Colonic mucosa (tissue), 4 donors: ENCODE measurements at regions not wholly inside any gene's neighbourhood (a gene's known extent, or its start where the extent isn't known, plus 50 kb on each side); places are given as distances from the start of the nearest gene placed in this dataset.
"Not testable (repeated sequence)": the region's sequence is repeated elsewhere in the genome, so short reads cannot be mapped to it uniquely, and the experiment has no call there.

Source experiments
- DNase-seq: peaks from one replicate; pipeline ENCODE4 v3.0.0-alpha.2; 2020
- H3K27ac ChIP-seq: fragments of 200-600 bp; one replicate; pipeline ENCODE4 v1.8.0; 2021
- H3K27me3 ChIP-seq: fragments of 200-600 bp; one replicate; pipeline ENCODE4 v1.8.0; 2021
- H3K36me3 ChIP-seq: fragments of 200-600 bp; one replicate; pipeline ENCODE4 v1.8.0; 2021
- H3K4me1 ChIP-seq: fragments of 200-600 bp; one replicate; pipeline ENCODE4 v1.8.0; 2021; ENCODE audit warnings: mild to moderate bottlenecking
- H3K4me3 ChIP-seq: fragments of 200-600 bp; one replicate; pipeline ENCODE4 v1.8.0; 2021
- H3K9ac ChIP-seq, 2 donors: one replicate each; pipeline ENCODE4 v1.7.0; 2013; ENCODE audit warnings: control low read depth in 2 of 2, low read depth in 2 of 2, low read length in 2 of 2
- H3K9me3 ChIP-seq: fragments of 200-600 bp; one replicate; pipeline ENCODE4 v1.8.0; 2021
- intact Hi-C: fragments of 100-400 bp; cut with DNase I; formaldehyde crosslinking; loops from one replicate; pipeline ENCODE4 v1.14.1; 2022
- TF ChIP-seq, protein P1 (sequence below): fragments of 200-600 bp; IDR thresholded peaks from one replicate; pipeline ENCODE4 v1.8.0; 2022; ENCODE audit warnings: antibody characterized with exemption, mild to moderate bottlenecking
- donor health status: healthy.
- donor health status: DM: no; HTN: no; CAD: no.
- donor health status: DM: no; HTN: no; CAD: no.

DNA sequence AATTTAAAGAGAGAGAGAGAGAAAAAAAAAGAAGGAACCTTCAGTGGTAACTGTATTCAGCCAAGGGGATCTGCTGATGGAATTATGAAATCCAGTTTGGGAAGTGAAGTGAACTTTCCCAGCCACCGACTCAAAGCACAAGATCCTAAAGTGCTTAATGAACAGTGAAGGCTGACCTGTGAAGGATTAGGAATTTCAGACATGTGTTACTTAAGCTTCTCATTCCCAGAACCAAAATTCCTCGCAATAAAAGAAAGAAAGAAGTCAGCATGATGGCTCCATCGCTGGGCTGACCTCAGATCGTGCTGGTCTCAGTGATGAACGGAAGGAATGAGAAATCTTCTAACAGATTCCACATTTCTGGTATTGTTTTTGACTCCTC, 135.2 kb downstream of the ARSF start:
- no peak for DNase-seq
- H3K9me3 ChIP-seq = no peaks in the 10 kb centered on the region
- no peak overlapping the region for H3K4me3 ChIP-seq
- H3K27ac ChIP-seq = no peak overlapping the region
- no peaks in the 10 kb centered on the region for H3K36me3 ChIP-seq
- TF ChIP-seq, protein P1, sequence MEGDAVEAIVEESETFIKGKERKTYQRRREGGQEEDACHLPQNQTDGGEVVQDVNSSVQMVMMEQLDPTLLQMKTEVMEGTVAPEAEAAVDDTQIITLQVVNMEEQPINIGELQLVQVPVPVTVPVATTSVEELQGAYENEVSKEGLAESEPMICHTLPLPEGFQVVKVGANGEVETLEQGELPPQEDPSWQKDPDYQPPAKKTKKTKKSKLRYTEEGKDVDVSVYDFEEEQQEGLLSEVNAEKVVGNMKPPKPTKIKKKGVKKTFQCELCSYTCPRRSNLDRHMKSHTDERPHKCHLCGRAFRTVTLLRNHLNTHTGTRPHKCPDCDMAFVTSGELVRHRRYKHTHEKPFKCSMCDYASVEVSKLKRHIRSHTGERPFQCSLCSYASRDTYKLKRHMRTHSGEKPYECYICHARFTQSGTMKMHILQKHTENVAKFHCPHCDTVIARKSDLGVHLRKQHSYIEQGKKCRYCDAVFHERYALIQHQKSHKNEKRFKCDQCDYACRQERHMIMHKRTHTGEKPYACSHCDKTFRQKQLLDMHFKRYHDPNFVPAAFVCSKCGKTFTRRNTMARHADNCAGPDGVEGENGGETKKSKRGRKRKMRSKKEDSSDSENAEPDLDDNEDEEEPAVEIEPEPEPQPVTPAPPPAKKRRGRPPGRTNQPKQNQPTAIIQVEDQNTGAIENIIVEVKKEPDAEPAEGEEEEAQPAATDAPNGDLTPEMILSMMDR = no peak
- H3K27me3 ChIP-seq = no peaks in the 10 kb centered on the region
- no peaks in the 10 kb centered on the region for H3K4me1 ChIP-seq
- no peak overlapping the region for H3K9ac ChIP-seq
- intact Hi-C loops = no loop called here

DNA sequence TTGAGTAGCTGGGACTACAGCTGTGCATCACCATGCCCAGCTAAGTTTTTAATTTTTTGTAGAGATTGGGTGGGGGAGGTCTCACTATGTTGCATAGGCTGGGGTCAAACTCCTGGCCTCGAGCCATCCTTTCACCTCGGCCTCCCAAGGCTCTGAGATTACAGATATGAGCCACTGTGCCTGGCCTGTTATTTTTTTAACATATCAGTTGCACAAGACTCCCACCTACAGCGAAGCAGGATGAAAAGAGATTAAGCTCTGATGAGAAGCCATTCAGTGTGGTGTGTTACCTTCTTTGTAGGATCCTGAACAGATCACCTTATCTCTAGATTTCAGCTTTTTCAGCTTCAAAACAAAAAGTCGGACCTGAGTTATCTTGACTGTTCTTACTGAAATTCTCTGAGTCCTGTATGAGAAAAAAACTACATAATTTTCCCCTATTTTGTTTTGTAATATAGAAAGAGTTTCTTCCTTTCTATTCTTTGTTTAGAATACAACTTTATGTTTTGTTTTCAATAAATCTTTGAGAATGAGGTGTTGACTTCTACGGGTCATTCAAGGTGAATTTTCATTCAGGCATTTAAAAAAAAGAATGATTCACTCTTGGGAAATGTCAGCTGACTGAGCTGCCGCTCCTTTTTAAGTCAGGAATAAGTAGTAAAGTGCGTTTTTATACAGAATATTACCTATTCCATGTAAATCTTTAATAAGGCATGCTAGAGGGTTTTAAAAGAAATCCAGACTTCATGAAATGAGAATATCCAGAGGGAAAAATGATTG, 134.6 kb downstream of the ARSF start:
- H3K9me3 ChIP-seq = no peaks in the 10 kb centered on the region
- H3K4me3 ChIP-seq = no peak overlapping the region
- H3K27me3 ChIP-seq = no peaks in the 10 kb centered on the region
- TF ChIP-seq, protein P1 = no peak
- no peaks in the 10 kb centered on the region for H3K36me3 ChIP-seq
- no peaks in the 10 kb centered on the region for H3K4me1 ChIP-seq
- DNase-seq = no peak
- H3K9ac ChIP-seq = no peak overlapping the region
- H3K27ac ChIP-seq = no peak overlapping the region
- intact Hi-C loops = no loop called here

DNA sequence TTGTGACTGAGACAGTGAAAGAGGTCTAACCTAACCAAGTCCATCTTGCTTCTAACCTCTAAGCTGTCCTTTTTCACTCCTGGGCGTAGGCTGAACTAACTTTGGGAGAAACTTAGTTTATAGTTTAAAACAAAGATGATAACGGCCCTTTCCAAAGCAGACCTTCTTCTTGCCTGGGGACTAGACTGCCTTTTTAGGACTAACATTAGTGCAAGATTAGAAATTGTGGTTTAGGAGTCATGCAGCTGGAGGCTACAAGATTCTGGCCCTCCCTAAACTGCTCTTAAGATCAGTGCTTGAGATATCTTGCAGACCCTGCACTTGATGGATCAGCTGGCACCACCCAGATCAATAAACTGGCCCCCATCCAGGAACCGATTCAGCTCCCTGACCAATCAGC, 130.9 kb downstream of the ARSF start:
- DNase-seq, H3K36me3 ChIP-seq, intact Hi-C loops: not testable (repeated sequence)

DNA sequence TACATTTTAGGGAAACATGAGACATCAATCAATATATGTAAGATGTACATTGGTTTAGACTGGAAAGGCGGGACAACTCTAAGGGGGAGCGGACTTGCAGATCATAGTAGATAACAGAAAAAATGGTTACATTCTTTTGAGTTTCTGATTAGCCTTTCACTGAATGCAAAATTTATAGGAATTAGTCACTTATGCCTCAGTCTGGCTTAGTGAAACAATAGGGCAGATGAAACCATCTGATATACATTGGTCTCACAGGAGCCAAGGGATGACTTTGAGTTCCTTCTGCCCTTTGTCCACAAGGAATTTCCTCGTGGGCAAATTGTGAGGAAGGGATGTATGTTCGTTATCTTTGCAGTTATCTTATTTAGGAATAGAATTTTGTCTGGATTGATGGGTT, 128.2 kb downstream of the ARSF start:
- intact Hi-C loops = no loop called here
- Histone ChIP-seq H3K9ac (no peak overlapping the region), H3K4me3 (no peak overlapping the region), H3K27ac (no peak overlapping the region), H3K9me3 (no peaks in the 10 kb centered on the region), H3K27me3 (no peaks in the 10 kb centered on the region), H3K4me1 (no peaks in the 10 kb centered on the region), H3K36me3 (no peaks in the 10 kb centered on the region)
- DNase-seq = no peak
- TF ChIP-seq, protein P1 = no peak

More for the DNA sequence above, 130.9 kb downstream of the ARSF start:
- not testable (repeated sequence) for H3K27me3 ChIP-seq, H3K27ac ChIP-seq, H3K4me1 ChIP-seq, H3K9ac ChIP-seq, H3K4me3 ChIP-seq, H3K9me3 ChIP-seq

DNA sequence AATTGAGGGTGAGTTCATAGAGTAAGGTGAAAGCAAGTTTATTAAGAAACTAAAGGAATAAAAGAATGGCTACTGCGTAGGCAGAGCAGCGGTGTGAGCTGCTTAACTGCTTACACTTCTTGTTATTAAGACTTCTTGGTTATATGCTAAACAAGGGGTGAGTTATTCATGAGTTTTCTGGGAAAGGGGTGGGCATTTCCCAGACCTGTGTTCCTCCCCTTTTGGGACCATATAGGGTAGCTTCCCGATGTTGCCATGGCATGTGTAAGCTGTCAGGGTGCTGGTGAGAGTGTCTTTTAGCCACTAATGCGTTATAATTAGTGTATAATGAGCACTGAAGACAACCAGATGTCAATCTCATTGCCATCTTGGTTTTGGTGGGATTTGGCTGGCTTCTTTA, 126.5 kb downstream of the ARSF start:
- no peaks in the 10 kb centered on the region for H3K9me3 ChIP-seq
- TF ChIP-seq, protein P1 = no peak
- H3K27ac ChIP-seq = no peak overlapping the region
- no peak overlapping the region for H3K9ac ChIP-seq
- H3K4me3 ChIP-seq = no peak overlapping the region
- H3K36me3 ChIP-seq = no peaks in the 10 kb centered on the region
- intact Hi-C loops = no loop called here
- H3K4me1 ChIP-seq = no peaks in the 10 kb centered on the region
- H3K27me3 ChIP-seq = no peaks in the 10 kb centered on the region
- DNase-seq = no peak

DNA sequence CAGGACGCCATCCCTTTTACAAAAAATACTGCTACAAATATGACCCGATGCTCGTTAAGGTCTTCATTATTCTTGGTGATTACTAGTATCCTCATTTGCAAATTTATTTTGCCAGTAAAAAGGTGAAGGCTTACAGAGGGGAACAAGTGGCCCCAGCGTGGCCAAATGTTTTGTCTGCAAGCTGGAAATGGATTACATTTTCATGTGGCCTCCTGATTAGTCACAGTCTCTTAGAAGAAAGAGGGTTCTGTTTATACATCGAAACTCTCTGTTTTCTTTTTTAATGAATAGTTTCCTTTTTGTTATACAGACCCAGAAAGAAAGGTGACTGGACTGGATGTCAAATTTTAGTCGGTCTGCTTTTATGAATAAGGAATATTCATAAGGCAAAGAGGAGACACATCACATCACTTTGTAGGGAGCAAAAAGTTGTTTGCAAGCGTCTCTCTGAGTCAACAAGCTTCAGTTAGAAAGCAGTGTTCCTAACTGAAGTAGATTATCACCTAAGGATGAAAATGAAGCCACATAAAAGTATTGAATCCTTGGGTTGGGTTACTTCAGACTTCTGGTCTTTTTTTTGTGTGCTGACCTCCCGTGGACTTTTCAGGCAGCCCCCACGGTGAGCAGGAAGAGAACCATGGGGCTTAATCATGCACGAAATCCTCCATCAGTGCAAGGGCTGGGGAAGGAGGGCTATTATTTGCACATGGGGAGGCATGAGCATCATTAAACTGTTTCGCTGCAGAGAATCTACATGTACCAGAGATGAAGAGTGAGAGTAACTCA, 125.6 kb downstream of the ARSF start:
- H3K4me3 ChIP-seq = no peak overlapping the region
- TF ChIP-seq, protein P1 = no peak
- no peak overlapping the region for H3K9ac ChIP-seq
- H3K36me3 ChIP-seq = no peaks in the 10 kb centered on the region
- H3K9me3 ChIP-seq = no peaks in the 10 kb centered on the region
- no peak for DNase-seq
- H3K4me1 ChIP-seq = no peaks in the 10 kb centered on the region
- H3K27me3 ChIP-seq = no peaks in the 10 kb centered on the region
- intact Hi-C loops = no loop called here
- H3K27ac ChIP-seq = no peak overlapping the region
